ENCODE measurements at regions not wholly inside any gene's neighbourhood (a gene's known extent, or its start where the extent isn't known, plus 50 kb on each side); places are given as distances from the start of the nearest gene placed in this dataset.

DNA sequence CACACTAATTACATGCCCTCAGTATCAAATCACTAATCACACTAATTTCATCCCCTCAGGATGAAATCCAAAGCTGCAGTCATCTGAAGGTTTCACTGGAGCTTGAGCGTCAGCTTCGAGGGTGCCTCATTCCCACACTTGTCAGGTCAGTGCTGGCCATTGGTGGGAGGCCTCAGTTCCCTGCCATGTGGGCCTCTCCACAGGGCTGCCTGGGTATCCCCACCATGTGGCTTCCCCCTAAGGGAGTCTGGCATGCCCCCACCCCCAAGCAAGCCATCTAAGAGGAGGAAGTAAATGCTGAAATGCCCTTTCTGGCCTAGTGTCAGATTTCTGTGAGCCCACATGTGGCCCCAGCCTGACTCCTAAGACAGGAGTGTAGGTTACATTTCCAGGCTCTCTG, 78.6 kb upstream of the CDH5 start:
- intact Hi-C loops (cut with micrococcal nuclease): no loop called here
- no peak for ATAC-seq

More for the DNA sequence above, 78.6 kb upstream of the CDH5 start:
- Histone ChIP-seq H3K4me2 (ENCODE audit: low read length) (no peak overlapping the region), H2AFZ (ENCODE audit: low read depth, low read length, poor library complexity, severe bottlenecking) (no peak overlapping the region), H3K27ac (ENCODE audit: low read depth, low read length) (no peak overlapping the region), H3K9me3 (ENCODE audit: control insufficient read depth in 1 of 2, insufficient read depth in 1 of 2, low read depth in 1 of 2, low read length in 2 of 2) (no peaks in the 10 kb centered on the region), H4K20me1 (ENCODE audit: insufficient read depth) (no peaks in the 10 kb centered on the region), H3K79me2 (ENCODE audit: insufficient read depth, low read length) (no peaks in the 10 kb centered on the region), H3K4me3 (replicated peaks in 1 of 2; ENCODE audit: low read depth in 1 of 2, low read length in 2 of 2) (no peak overlapping the region), H3K9ac (ENCODE audit: low read length) (no peak overlapping the region), H3K4me1 (ENCODE audit: control insufficient read depth in 1 of 2, insufficient read depth in 2 of 2, low read length in 2 of 2) (no peaks in the 10 kb centered on the region), H3K9me2 (ENCODE audit: insufficient read depth) (no peaks in the 10 kb centered on the region), H3K27me3 (ENCODE audit: insufficient read depth, low read length) (peaks cover 9% of the 10 kb centered on the region; the same call in 1 of the 2 replicates), H3K36me3 (ENCODE audit: control insufficient read depth in 1 of 2, insufficient read depth in 2 of 2, low read length in 2 of 2) (no peaks in the 10 kb centered on the region)
- ChIA-PET POLR2A (no interaction called here), RAD21 (ENCODE audit: low non-redundant PET in 1 of 2, low total read pairs in 2 of 2, uncharacterized antibody in 2 of 2, unreplicated experiment in 2 of 2) (no interaction called here), CTCF (no interaction called here)
- BruUV-seq (replicated peaks): no TSS peak
- TF ChIP-seq JUND (IDR thresholded peaks at IDR 0.05) (no peak), SRF (IDR thresholded peaks at IDR 0.05; ENCODE audit: low read depth) (no peak), CBX3 (IDR thresholded peaks at IDR 0.05; ENCODE audit: low read depth) (no peak), SP1 (IDR thresholded peaks at IDR 0.05; ENCODE audit: low read depth) (no peak), POLR2AphosphoS5 (IDR thresholded peaks at IDR 0.05; ENCODE audit: low read depth, low read length) (no peak), ZNF274 (IDR thresholded peaks at IDR 0.05; ENCODE audit: low read depth, low read length) (no peak), RAD21 (IDR thresholded peaks at IDR 0.05; ENCODE audit: low read depth) (no peak), POLR2A (IDR thresholded peaks at IDR 0.05; ENCODE audit: borderline replicate concordance, extremely low read depth, insufficient read depth, insufficient read length) (no peak), YY1 (IDR thresholded peaks at IDR 0.05; ENCODE audit: extremely low read depth, insufficient replicate concordance, low read depth, low read length) (no peak)
- TF ChIP-seq, protein P1, sequence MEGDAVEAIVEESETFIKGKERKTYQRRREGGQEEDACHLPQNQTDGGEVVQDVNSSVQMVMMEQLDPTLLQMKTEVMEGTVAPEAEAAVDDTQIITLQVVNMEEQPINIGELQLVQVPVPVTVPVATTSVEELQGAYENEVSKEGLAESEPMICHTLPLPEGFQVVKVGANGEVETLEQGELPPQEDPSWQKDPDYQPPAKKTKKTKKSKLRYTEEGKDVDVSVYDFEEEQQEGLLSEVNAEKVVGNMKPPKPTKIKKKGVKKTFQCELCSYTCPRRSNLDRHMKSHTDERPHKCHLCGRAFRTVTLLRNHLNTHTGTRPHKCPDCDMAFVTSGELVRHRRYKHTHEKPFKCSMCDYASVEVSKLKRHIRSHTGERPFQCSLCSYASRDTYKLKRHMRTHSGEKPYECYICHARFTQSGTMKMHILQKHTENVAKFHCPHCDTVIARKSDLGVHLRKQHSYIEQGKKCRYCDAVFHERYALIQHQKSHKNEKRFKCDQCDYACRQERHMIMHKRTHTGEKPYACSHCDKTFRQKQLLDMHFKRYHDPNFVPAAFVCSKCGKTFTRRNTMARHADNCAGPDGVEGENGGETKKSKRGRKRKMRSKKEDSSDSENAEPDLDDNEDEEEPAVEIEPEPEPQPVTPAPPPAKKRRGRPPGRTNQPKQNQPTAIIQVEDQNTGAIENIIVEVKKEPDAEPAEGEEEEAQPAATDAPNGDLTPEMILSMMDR (IDR thresholded peaks at IDR 0.05 in 2 of 3, conservative IDR thresholded peaks at IDR 0.05 in 1 of 3; ENCODE audit: borderline replicate concordance in 1 of 3, insufficient read depth in 1 of 3, low read depth in 2 of 3, low read length in 2 of 3): no peak
- TF ChIP-seq, protein P2, sequence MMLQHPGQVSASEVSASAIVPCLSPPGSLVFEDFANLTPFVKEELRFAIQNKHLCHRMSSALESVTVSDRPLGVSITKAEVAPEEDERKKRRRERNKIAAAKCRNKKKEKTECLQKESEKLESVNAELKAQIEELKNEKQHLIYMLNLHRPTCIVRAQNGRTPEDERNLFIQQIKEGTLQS (IDR thresholded peaks at IDR 0.05): no peak
- TF ChIP-seq, protein P3, sequence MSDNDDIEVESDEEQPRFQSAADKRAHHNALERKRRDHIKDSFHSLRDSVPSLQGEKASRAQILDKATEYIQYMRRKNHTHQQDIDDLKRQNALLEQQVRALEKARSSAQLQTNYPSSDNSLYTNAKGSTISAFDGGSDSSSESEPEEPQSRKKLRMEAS (IDR thresholded peaks at IDR 0.05): no peak
- no peak for DNase-seq (ENCODE audit: low read depth, low spot score)
